ENCODE measurements at regions not wholly inside any gene's neighbourhood (a gene's known extent, or its start where the extent isn't known, plus 50 kb on each side); places are given as distances from the start of the nearest gene placed in this dataset.

DNA sequence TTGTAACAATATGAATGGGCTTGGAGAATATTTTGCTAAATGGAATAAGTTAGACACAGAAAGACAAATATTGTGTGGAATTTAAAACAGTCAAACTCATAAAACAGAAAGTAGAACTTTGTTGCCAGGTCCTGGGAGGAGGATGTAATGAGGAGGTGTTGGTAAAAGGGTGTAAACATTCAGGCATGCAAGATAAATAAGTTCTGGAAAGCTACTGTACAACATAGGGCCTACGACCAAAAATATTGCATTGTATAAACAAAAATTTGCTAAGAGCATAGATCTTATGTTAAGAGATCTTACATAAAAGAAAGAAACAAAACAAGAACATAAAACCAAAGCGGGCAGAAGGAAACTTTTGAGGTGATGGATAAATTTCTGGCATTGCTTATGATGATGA, 1907.8 kb upstream of the PCDH20 start:
- TF ChIP-seq, protein P1, sequence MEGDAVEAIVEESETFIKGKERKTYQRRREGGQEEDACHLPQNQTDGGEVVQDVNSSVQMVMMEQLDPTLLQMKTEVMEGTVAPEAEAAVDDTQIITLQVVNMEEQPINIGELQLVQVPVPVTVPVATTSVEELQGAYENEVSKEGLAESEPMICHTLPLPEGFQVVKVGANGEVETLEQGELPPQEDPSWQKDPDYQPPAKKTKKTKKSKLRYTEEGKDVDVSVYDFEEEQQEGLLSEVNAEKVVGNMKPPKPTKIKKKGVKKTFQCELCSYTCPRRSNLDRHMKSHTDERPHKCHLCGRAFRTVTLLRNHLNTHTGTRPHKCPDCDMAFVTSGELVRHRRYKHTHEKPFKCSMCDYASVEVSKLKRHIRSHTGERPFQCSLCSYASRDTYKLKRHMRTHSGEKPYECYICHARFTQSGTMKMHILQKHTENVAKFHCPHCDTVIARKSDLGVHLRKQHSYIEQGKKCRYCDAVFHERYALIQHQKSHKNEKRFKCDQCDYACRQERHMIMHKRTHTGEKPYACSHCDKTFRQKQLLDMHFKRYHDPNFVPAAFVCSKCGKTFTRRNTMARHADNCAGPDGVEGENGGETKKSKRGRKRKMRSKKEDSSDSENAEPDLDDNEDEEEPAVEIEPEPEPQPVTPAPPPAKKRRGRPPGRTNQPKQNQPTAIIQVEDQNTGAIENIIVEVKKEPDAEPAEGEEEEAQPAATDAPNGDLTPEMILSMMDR (IDR thresholded peaks at IDR 0.05): no peak
- TF ChIP-seq POLR2AphosphoS5 (IDR thresholded peaks at IDR 0.05): no peak

All from prostate gland (tissue), 2 donors.